Esophagus (tissue), 2 donors: ENCODE measurements at regions not wholly inside any gene's neighbourhood (a gene's known extent, or its start where the extent isn't known, plus 50 kb on each side); places are given as distances from the start of the nearest gene placed in this dataset.

ENCODE experiments used
- H3K27ac ChIP-seq, 2 donors: one replicate each; pipeline ENCODE4 v1.5.1; 2013; ENCODE audit warnings: low read depth in 2 of 2, mild to moderate bottlenecking in 2 of 2, inconsistent platforms in 1 of 2, low read length in 1 of 2, moderate library complexity in 1 of 2
- H3K27me3 ChIP-seq, 2 donors: one replicate each; pipeline ENCODE4 v1.6.1; 2013; ENCODE audit warnings: low read length in 2 of 2, control low read depth in 1 of 2, mild to moderate bottlenecking in 1 of 2; ENCODE audit not compliant: insufficient read depth in 2 of 2, control insufficient read depth in 1 of 2
- H3K36me3 ChIP-seq, 2 donors: one replicate each; pipeline ENCODE4 v1.6.1; 2013; ENCODE audit warnings: low read length in 1 of 2; ENCODE audit not compliant: control insufficient read depth in 2 of 2, insufficient read depth in 2 of 2
- H3K4me1 ChIP-seq, 2 donors: one replicate each; pipeline ENCODE4 v1.6.1; 2013; ENCODE audit warnings: low read length in 1 of 2; ENCODE audit not compliant: control insufficient read depth in 2 of 2, insufficient read depth in 2 of 2
- H3K4me3 ChIP-seq, 2 donors: one replicate each; pipeline ENCODE4 v1.5.1; 2013; ENCODE audit warnings: low read length in 2 of 2, mild to moderate bottlenecking in 2 of 2, low read depth in 1 of 2, moderate library complexity in 1 of 2
- H3K9me3 ChIP-seq, 2 donors: one replicate each; pipeline ENCODE4 v1.6.1; 2013; ENCODE audit warnings: mild to moderate bottlenecking in 2 of 2, low read depth in 1 of 2, low read length in 1 of 2, moderate library complexity in 1 of 2; ENCODE audit not compliant: control insufficient read depth in 2 of 2, insufficient read depth in 1 of 2
- WGBS, 2 donors: extraction: QIAGEN DNeasy Blood & Tissue Kit; methylation state at CpG; one replicate each; pipeline ENCODE4 v1.1.7; 2013; 5-methylcytosine and 5-hydroxymethylcytosine counted together
- donor health status: healthy with polysubstance abuse.
- donor health status: Bipolar disorder and iron deficiency.

GRCh38 chr2:220707261-220707660 lies 864.8 kb downstream of the EPHA4 start:
- Histone ChIP-seq H3K27ac (no peak overlapping the region), H3K9me3 (no peaks in the 10 kb centered on the region), H3K27me3 (no peaks in the 10 kb centered on the region), H3K36me3 (no peaks in the 10 kb centered on the region), H3K4me1 (no peaks in the 10 kb centered on the region), H3K4me3 (no peak overlapping the region)
- WGBS, 2 donors, result 83 to 87% methylated on average over 3 of the region's 3 CpGs

GRCh38 chr2:220708366-220708765 lies 863.7 kb downstream of the EPHA4 start:
- WGBS, 2 donors, result 74 to 79% methylated on average over 3 of the region's 3 CpGs

GRCh38 chr2:220717283-220717682 lies 854.8 kb downstream of the EPHA4 start:
- Histone ChIP-seq H3K9me3 (no peaks in the 10 kb centered on the region), H3K4me3 (no peak overlapping the region), H3K4me1 (no peaks in the 10 kb centered on the region), H3K36me3 (no peaks in the 10 kb centered on the region), H3K27ac (no peak overlapping the region), H3K27me3 (no peaks in the 10 kb centered on the region)
- 85 to 92% methylated on average over 3 of the region's 3 CpGs for WGBS, 2 donors

More at GRCh38 chr2:220708366-220708765, 863.7 kb downstream of the EPHA4 start:
- Histone ChIP-seq H3K27me3 (no peaks in the 10 kb centered on the region), H3K9me3 (no peaks in the 10 kb centered on the region), H3K27ac (no peak overlapping the region), H3K4me1 (no peaks in the 10 kb centered on the region), H3K4me3 (no peak overlapping the region), H3K36me3 (no peaks in the 10 kb centered on the region)

GRCh38 chr2:220736778-220737177 lies 835.3 kb downstream of the EPHA4 start:
- H3K9me3 ChIP-seq, result peaks cover 0 to 3% of the 10 kb centered on the region in 2 donors
- WGBS, 2 donors, result 56 to 59% methylated on average over 4 of the region's 4 CpGs
- no peaks in the 10 kb centered on the region for H3K27me3 ChIP-seq
- H3K27ac ChIP-seq, result no peak overlapping the region
- no peak overlapping the region for H3K4me3 ChIP-seq
- H3K36me3 ChIP-seq, result no peaks in the 10 kb centered on the region
- no peaks in the 10 kb centered on the region for H3K4me1 ChIP-seq

- WGBS, 2 donors, result 78 to 89% methylated on average over 2 of the region's 2 CpGs
- Histone ChIP-seq H3K4me3 (no peak overlapping the region), H3K27me3 (no peaks in the 10 kb centered on the region), H3K9me3 (no peaks in the 10 kb centered on the region), H3K27ac (no peak overlapping the region), H3K36me3 (no peaks in the 10 kb centered on the region), H3K4me1 (no peaks in the 10 kb centered on the region)
Observed at GRCh38 chr2:220743203-220743602, 828.9 kb downstream of the EPHA4 start.

DNA sequence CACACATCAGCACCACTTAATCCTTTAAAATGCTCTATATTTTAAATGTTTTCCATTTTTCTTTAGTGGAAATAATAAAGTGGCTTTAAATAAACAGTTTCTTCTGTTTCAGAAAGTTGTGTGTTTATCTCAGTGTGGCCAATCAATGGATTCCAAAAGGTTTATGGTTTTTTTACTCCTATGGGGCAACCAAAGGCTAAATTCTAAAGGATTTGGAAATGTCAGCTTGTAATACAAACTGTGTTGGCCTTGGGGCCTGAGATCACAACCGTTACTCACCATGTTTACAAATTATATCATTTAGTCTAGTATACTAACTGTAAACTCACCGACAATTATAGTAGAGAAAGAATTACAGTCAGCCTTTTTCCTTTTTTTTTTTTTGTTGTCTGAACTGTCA lies 827.2 kb downstream of the EPHA4 start:
- Histone ChIP-seq H3K9me3 (no peaks in the 10 kb centered on the region), H3K4me1 (no peaks in the 10 kb centered on the region), H3K4me3 (no peak overlapping the region), H3K27ac (no peak overlapping the region), H3K27me3 (no peaks in the 10 kb centered on the region), H3K36me3 (no peaks in the 10 kb centered on the region)
- WGBS, 2 donors, result 51 to 54% methylated on average over 2 of the region's 2 CpGs

DNA sequence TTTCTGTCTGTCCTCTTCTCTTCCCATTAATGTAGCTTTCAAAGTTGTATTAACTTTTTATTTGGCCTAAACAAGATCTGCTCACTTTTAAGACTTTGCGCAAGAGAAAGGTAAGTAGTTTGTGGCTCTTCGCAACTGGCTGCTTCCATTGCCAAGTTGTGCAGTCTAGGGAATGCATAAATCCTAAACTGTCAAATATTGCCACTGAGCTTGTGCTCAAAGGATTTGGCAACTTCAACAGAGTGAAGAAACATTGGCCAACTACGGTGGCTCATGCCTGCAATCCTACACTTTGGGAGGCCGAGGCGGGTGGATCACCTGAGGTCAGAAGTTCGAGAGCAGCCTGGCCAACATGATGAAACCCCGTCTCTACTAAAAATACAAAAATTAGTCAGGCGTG lies 826.4 kb downstream of the EPHA4 start:
- H3K9me3 ChIP-seq, result no peaks in the 10 kb centered on the region
- no peak overlapping the region for H3K4me3 ChIP-seq
- H3K36me3 ChIP-seq, result no peaks in the 10 kb centered on the region
- no peaks in the 10 kb centered on the region for H3K4me1 ChIP-seq
- 84 to 87% methylated on average over 8 of the region's 8 CpGs for WGBS, 2 donors
- no peaks in the 10 kb centered on the region for H3K27me3 ChIP-seq
- no peak overlapping the region for H3K27ac ChIP-seq

DNA sequence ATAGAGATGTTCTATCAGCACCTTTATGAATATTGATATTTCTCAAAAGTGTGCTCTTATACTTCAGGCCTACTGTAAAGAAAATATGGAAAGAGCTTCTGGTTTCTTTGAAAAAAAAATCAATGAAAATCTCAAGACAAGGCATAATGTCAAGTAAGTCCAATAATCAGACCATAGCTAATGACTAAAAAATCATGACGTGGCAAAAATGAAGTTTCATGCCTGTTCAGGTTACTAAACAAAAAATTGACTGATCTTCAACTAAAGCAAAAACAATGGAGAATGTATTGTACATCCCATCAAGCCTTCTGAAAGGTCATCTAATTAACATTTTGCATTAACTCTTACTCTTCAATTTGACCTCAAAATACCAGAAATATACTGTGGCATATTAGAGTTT lies 824.4 kb downstream of the EPHA4 start:
- Histone ChIP-seq H3K36me3 (no peaks in the 10 kb centered on the region), H3K4me1 (no peaks in the 10 kb centered on the region), H3K4me3 (no peak overlapping the region), H3K27me3 (no peaks in the 10 kb centered on the region), H3K27ac (no peak overlapping the region), H3K9me3 (no peaks in the 10 kb centered on the region)
- WGBS, 2 donors, result 78 to 91% methylated on average over 1 of the region's 1 CpG

DNA sequence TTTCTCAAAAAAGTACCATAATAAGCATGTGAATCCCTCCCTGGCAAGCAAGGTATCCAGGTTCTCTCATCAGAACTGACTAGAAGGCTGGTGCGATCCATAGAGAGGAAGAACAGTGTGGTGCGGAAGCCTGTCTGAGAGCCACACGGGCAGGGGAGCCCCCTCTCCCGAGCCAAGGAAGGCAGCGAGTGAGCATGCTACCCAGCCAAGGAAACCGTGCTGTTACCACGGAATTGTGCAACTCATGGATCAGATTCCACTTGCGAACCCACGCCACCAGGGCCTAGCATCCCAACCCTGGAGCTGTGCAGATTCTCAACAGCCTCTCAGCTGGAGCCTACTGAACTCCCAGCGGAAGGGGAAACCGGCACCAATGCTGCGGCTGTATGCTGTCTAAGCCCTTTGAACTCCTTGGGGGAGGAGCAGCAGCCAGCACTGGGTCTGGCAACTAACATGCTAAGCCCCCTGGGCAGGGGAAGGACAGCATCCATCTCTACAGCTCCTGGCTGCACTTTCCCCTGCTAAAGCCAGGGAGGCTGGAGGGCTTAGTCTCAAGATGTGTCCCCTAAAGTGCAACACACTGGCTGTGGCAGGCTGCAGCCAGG lies 823.1 kb downstream of the EPHA4 start:
- WGBS, 2 donors, result 72 to 79% methylated on average over 12 of the region's 12 CpGs
- no peaks in the 10 kb centered on the region for H3K4me1 ChIP-seq
- no peak overlapping the region for H3K27ac ChIP-seq
- H3K9me3 ChIP-seq, result no peaks in the 10 kb centered on the region
- no peaks in the 10 kb centered on the region for H3K27me3 ChIP-seq
- H3K4me3 ChIP-seq, result no peak overlapping the region
- H3K36me3 ChIP-seq, result no peaks in the 10 kb centered on the region

- no peaks in the 10 kb centered on the region for H3K9me3 ChIP-seq
- H3K4me1 ChIP-seq, result no peaks in the 10 kb centered on the region
- no peak overlapping the region for H3K4me3 ChIP-seq
- no peaks in the 10 kb centered on the region for H3K27me3 ChIP-seq
- H3K36me3 ChIP-seq, result no peaks in the 10 kb centered on the region
- no peak overlapping the region for H3K27ac ChIP-seq
- WGBS, 2 donors, result 61 to 71% methylated on average over 3 of the region's 3 CpGs
Observed at GRCh38 chr2:220753486-220753885, 818.6 kb downstream of the EPHA4 start.
